OCI-LY3 (cell line): ENCODE measurements at regions not wholly inside any gene's neighbourhood (a gene's known extent, or its start where the extent isn't known, plus 50 kb on each side); places are given as distances from the start of the nearest gene placed in this dataset.
A peak's percentile ranks its signal among the peaks of the same experiment; 100 is the strongest.
"Not testable (repeated sequence)": the region's sequence is repeated elsewhere in the genome, so short reads cannot be mapped to it uniquely, and the experiment has no call there.

Source experiments
- H2AFZ ChIP-seq: fragments of 200-600, 300-600 bp; shearing (Covaris generic); 2 replicates; pipeline ENCODE4 v1.6.0; 2014; ENCODE audit warnings: antibody characterized with exemption, low read depth, low read length
- H3K27ac ChIP-seq: fragments of 200-600, 300-600 bp; sonication (generic); 2 replicates; pipeline ENCODE4 v1.5.1; 2014; ENCODE audit warnings: mild to moderate bottlenecking, low read length, moderate library complexity, mixed read lengths
- H3K27me3 ChIP-seq: fragments of 200-600, 300-600 bp; sonication (generic); 2 replicates; pipeline ENCODE4 v1.6.1; 2014; ENCODE audit warnings: low read depth, low read length, mixed read lengths
- H3K36me3 ChIP-seq: fragments of 200-600, 300-600 bp; sonication (generic); replicated peaks from 2 replicates; pipeline ENCODE3; 2014; ENCODE audit warnings: low read depth, low read length, mixed read lengths
- H3K4me1 ChIP-seq: fragments of 300-600, 200-600 bp; sonication (generic); 2 replicates; pipeline ENCODE4 v1.6.1; 2014; ENCODE audit warnings: low read length, mixed read lengths
- H3K4me2 ChIP-seq: fragments of 200-600, 300-600 bp; sonication (generic); 2 replicates; pipeline ENCODE4 v1.6.1; 2014; ENCODE audit warnings: low read length, mixed read lengths
- H3K4me3 ChIP-seq: fragments of 300-600, 200-600 bp; sonication (generic); 2 replicates; pipeline ENCODE4 v1.5.1; 2014; ENCODE audit warnings: antibody characterized with exemption, mild to moderate bottlenecking, low read length, moderate library complexity
- H3K79me2 ChIP-seq: fragments of 300-600, 200-600 bp; shearing (Covaris generic); 2 replicates; pipeline ENCODE4 v1.6.1; 2014; ENCODE audit warnings: mild to moderate bottlenecking, low read length, mixed read lengths
- H3K9ac ChIP-seq: fragments of 300-600, 200-600 bp; shearing (Covaris generic); 2 replicates; pipeline ENCODE4 v1.6.0; 2014; ENCODE audit warnings: mild to moderate bottlenecking, low read length, moderate library complexity
- H3K9me3 ChIP-seq: fragments of 200-600, 300-600 bp; shearing (Covaris generic); 2 replicates; pipeline ENCODE4 v1.6.1; 2014; ENCODE audit warnings: low read length, mixed read lengths; ENCODE audit not compliant: insufficient read depth
- H4K20me1 ChIP-seq: fragments of 200-600, 300-600 bp; sonication (generic); 2 replicates; pipeline ENCODE4 v1.6.1; 2016; ENCODE audit warnings: low read length, mixed read lengths; ENCODE audit not compliant: insufficient read depth
- CTCF ChIP-seq: fragments of 200-600, 300-600 bp; sonication (generic); IDR thresholded peaks from 2 replicates; pipeline ENCODE4 v1.5.1; 2014; ENCODE audit warnings: antibody characterized with exemption, low read length, low read depth
- EZH2phosphoT487 ChIP-seq: fragments of 200-600 bp; shearing (Covaris generic); IDR thresholded peaks from 2 replicates; pipeline ENCODE4 v1.6.1; 2018; ENCODE audit warnings: antibody characterized with exemption, mixed run types, low read depth

GRCh38 chr3:3998140-3998922, 199.1 kb downstream of the LRRN1 start:
- Histone ChIP-seq H3K79me2 (no peaks in the 10 kb centered on the region), H3K36me3 (no peaks in the 10 kb centered on the region), H3K4me2 (no peak overlapping the region)

GRCh38 chr3:3999340-3999739, 200.1 kb downstream of the LRRN1 start:
- not testable (repeated sequence) for H3K27ac ChIP-seq, H3K79me2 ChIP-seq, H2AFZ ChIP-seq, H3K4me2 ChIP-seq, H3K4me3 ChIP-seq, H3K27me3 ChIP-seq, H3K9ac ChIP-seq, H3K9me3 ChIP-seq, H3K4me1 ChIP-seq, H3K36me3 ChIP-seq, H4K20me1 ChIP-seq

More at GRCh38 chr3:3998140-3998922, 199.1 kb downstream of the LRRN1 start:
- TF ChIP-seq EZH2phosphoT487 (no peak), CTCF (peak; percentile 83)
- no peak overlapping the region for H3K9ac ChIP-seq
- H3K4me1 ChIP-seq: no peaks in the 10 kb centered on the region
- H4K20me1 ChIP-seq: no peaks in the 10 kb centered on the region
- H3K9me3 ChIP-seq: no peaks in the 10 kb centered on the region
- no peak overlapping the region for H3K27ac ChIP-seq
- H2AFZ ChIP-seq: no peak overlapping the region
- H3K27me3 ChIP-seq: peaks cover 2% of the 10 kb centered on the region; the same call in 1 of the 2 replicates
- no peak overlapping the region for H3K4me3 ChIP-seq

DNA sequence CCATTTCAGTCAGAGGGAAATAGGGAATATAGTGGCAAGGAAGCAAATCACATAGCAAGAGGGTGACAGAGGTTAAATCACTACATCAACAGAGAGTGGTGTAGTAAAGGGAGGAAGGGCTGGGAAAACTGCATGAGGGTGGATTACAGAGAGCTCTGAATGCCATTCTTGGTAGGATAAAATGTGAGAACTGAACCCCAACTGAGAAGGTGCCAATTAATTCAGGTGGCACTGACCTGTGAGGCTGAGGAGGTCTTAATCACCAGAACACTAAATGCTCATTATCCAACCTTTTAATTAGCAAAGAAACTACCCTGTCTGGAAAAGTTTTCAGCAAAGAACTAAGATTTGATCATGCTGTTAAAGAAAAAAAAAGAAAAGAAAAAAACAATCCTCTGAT, 202.7 kb downstream of the LRRN1 start:
- Histone ChIP-seq H2AFZ (no peak overlapping the region), H3K27ac (no peak overlapping the region), H3K4me1 (no peaks in the 10 kb centered on the region), H3K9ac (no peak overlapping the region), H3K9me3 (no peaks in the 10 kb centered on the region), H4K20me1 (no peaks in the 10 kb centered on the region), H3K4me3 (no peak overlapping the region), H3K79me2 (no peaks in the 10 kb centered on the region), H3K36me3 (no peaks in the 10 kb centered on the region), H3K4me2 (no peak overlapping the region), H3K27me3 (peaks cover 2% of the 10 kb centered on the region; the same call in 1 of the 2 replicates)
- TF ChIP-seq CTCF (no peak), EZH2phosphoT487 (no peak)

DNA sequence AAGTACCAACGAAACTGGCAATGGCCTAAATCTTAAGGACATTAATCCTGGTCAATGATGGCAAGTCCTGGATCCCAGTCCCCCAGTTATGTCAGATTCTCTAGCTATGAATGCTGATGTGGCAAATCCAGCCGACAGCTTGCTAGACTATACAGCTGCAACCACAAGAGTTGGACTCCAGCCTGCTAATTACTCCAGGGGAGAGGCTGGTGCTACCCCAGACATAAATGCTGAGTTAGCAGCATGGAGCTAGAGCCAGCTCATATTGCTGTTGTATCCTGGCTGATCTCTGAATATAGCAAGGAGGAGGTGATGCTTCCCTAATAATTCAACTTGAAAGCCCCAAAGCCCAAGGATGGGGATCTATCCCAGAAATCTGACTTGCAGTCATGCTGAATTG, 207.1 kb downstream of the LRRN1 start:
- Histone ChIP-seq H3K4me2 (no peak overlapping the region), H3K9me3 (no peaks in the 10 kb centered on the region), H3K79me2 (no peaks in the 10 kb centered on the region), H3K27ac (no peak overlapping the region), H2AFZ (no peak overlapping the region), H3K4me3 (no peak overlapping the region), H3K9ac (no peak overlapping the region), H4K20me1 (no peaks in the 10 kb centered on the region), H3K27me3 (no peaks in the 10 kb centered on the region), H3K36me3 (no peaks in the 10 kb centered on the region), H3K4me1 (no peaks in the 10 kb centered on the region)
- no peak for TF ChIP-seq EZH2phosphoT487
- TF ChIP-seq CTCF: no peak
